ENCODE measurements at regions not wholly inside any gene's neighbourhood (a gene's known extent, or its start where the extent isn't known, plus 50 kb on each side); places are given as distances from the start of the nearest gene placed in this dataset.
A peak's percentile ranks its signal among the peaks of the same experiment; 100 is the strongest.

DNA sequence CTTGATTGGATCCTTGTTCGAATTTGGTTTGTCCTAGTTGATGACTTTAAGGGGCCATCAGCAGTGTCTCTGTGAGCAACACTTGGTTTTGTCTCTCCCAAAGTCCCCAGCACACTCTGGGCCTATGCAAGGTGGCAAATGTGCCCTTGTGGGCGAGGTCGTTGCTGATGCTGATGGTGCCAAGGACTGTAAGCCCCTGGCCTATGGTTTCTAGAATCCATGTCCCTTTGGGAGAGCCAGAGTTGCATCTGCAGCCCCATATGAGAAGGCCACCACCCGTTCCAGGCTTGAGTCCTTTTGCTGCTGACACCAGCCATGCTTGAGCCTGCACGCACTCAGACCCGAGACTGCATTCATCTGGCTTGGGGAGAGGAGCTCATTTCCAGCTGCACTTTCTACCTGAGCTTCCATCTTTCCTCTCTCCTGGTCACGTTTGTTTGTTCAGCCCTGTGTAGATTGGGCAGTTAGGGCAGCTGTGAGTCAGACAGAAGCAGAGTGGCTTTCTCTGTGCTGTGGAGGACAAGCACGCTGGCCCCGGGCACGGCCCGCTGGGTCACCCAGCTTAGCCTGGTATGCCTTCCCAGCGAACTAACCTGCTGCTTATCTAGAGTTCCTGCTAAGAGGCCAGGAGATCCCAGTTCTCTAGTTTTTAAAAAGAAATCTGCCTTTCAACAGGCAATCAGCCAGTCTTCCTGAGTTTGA is 52.1 kb upstream of the CSF3R start:
- DNase-seq = peak; percentile 86

DNA sequence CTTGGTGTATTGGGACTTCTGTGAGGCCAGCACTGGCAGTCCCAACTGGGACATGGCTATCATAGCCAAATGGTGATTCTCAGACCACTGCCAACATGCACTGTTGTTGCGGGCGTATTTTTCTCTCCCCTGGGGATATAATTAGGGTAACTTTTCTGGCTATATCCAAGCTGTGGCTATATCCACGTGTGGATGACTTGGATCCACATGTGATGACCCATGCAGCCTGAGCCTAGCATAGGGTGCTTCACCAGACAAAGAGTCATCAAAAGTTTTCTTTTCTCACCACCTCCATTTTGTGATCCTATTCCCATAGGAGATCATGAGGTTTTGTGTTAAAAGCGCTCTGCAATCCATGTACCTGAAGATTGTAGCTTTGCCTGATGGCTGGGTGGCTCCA is 51.2 kb upstream of the CSF3R start:
- DNase-seq = no peak

DNA sequence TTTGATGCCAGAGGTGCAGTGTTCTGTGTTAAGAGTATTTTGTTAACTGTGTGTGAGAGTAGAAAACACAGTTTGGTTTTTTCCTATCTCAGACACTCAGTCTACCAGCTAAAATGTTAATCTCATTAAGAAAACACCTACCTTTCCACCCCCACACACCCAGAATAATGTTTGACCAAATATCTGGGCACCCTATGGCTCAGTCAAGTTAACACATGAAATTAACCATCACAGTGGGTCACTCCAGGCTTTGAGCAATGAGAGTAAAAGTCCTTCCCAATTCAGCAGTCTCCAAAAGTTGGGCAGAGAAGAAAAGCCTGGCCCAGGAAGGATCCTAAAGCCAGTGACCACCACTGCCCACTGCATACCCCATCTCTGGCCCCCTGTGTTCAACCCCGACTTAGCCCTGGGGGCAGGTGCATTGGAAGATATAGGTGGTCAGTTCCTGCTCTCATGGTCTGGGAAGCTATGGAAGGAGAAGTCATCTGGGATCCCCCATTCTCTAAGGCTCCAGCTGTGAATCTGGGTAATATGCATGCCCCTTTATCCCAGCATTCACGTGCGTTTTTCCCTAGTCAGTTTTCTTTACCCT is 50.2 kb upstream of the CSF3R start:
- no peak for DNase-seq
